HL-60/S4 treated with phorbol 12-myristate 13-acetate at 8.2 ng/mL for 4 days and 3 days (cell line): ENCODE measurements at regions not wholly inside any gene's neighbourhood (a gene's known extent, or its start where the extent isn't known, plus 50 kb on each side); places are given as distances from the start of the nearest gene placed in this dataset.

ENCODE experiments used
- in situ Hi-C: fragments of 300-500 bp; cut with MboI; formaldehyde crosslinking; loops from 2 replicates; pipeline ENCODE4 v1.15.0; 2022; ENCODE audit warnings: low sequenced_read_pairs

GRCh38 chr3:6518709-6519345 is 342.1 kb upstream of the GRM7 start:
- in situ Hi-C loops = no loop called here

DNA sequence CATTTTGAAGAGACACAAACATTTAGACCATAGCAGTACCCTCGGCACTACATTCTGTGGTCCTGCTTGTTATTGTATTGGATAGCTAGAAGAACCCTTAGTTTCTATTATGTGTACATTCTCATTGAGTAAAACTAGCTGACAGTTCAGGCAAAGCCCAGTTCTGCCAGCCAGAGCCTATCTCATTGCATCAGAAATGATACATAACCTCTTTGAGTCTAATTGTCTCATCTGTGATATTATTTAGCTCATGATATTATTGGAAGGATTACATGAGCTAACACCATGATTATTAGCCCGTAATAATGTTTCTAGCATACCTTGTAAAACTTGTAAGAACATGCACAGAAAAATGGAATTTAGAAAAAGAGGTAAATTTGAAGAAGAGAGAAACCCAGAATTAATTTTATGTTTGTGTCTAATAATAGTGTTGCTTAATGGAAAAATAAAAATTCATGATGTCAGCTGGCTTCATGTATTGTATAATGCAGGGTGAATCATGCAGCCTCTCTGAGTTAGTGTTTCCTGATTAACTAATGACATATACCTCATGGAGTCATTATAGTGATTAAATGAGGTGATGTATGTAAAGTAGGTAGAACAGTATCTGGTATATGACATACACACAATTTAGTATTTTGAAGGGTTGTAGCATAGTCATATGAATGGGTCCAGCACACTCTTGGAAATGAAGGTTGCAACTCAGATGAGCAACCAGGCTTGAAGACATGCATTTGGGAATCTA is 339.4 kb upstream of the GRM7 start:
- in situ Hi-C loops = no loop called here

DNA sequence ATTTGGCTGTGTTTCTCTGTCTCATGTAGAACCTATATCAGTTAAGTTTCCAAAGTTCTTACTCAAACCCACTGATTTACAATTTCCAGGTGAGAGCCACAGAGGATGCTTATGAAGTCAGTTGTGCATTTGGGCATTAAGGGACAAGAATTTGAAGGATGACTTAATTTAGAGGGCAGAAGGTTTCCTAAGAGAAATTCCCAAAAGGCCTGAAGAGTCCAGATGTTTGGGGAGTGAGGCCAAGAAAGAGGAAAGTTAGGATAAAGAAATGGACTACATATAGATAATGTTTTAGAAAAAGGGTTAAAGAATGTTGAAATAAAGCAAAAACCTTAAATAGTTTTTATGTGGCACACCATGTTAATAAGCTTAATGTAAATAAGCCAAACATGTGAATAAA is 338.7 kb upstream of the GRM7 start:
- in situ Hi-C loops = no loop called here

DNA sequence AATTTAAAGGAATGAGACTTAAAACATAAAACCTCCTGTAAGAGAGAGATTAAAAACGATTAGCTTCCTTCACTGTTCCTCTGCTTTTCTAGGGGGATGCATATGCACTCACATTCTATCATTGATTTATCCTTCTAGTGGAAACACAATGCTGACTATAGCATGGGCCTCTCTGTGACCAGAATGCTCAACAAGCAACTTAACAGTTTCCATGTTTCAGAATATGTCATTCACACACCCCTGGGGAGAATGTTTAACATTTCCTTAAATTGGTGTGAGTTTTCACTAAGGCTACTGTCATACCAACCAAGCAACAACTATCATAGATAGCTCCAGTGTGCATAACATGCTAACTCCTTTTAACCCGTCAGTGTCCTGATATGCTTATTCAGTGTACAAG is 337.9 kb upstream of the GRM7 start:
- in situ Hi-C loops = no loop called here

- in situ Hi-C loops = no loop called here
These were observed 336.4 kb upstream of the GRM7 start for GRCh38 chr3:6524479-6524878.

DNA sequence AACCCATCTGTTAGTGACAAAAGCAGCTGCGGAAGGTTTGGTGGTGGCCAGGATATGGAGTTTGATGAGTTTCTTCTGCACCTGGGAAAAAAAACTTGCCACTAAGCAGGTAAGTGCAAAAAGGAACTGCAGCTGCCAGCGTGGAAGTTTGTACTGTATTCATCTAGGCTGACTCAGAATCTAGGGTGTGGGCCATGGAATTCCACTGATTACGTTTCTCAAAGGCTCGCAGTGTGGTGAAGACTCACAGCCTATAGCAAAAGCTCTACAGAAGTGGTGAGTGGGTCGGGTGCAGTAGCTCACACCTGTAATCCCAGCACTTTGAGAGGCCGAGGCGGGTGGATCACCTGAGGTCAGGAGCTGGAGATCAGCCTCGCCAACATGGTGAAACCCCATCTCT is 334.6 kb upstream of the GRM7 start:
- in situ Hi-C loops = no loop called here

DNA sequence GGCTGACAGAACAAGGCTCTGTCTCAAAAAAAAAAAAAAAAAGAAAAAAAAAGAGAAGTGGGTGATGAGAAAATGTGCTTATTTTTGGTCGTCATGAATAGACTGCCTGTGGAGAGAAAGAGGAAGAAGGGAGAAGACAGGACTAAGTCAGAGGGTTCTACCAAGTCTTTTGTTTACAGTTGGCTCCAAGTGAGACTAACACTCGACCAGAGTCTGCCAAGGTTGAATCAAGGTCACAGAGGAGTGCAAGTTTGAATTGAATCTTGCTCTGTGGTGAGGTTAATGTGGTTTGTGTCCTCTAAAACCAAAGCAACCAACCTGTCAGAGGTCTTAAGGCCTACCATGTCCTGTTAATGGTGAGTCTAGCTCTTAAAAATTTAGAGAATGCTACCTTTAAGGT is 334.1 kb upstream of the GRM7 start:
- in situ Hi-C loops = no loop called here

GRCh38 chr3:6528951-6529350 is 332.0 kb upstream of the GRM7 start:
- in situ Hi-C loops = no loop called here

DNA sequence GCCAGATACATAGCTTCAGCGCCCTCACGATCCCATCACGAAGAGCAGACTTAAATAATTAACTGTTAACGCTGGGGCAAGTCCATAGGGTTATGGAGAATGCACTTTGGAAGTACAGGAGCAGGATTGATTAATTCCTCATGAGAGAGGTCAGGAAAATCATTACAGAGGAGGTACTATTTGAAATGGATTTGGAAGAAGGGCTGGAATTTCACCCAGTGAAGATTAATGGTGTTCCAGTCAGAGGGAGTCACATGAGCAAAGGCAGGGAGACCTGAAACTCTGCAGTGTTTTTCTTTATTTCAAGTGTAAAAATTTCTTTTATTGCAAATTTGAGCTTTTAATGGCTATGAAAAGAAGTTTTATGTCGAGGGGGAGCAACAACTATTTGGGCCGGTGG is 329.8 kb upstream of the GRM7 start:
- in situ Hi-C loops = no loop called here

DNA sequence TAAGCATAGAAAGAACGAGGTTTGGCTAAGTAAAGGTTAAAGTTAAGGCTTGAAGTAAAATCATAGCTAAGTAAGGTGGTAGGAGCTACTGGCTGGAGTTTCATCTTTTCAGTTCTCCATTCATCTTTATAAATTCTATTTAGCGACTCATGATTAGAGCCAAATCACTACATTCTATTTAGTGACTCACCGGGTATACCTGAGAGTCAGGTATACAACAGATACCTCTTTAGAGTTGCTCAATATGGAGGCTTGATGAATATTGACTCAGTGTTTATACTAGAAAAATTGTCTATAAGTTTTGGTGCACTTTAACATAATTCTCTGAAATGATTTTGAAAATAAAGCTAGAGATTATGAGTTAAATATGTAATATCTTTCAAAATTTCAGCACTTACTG is 328.8 kb upstream of the GRM7 start:
- in situ Hi-C loops = no loop called here

DNA sequence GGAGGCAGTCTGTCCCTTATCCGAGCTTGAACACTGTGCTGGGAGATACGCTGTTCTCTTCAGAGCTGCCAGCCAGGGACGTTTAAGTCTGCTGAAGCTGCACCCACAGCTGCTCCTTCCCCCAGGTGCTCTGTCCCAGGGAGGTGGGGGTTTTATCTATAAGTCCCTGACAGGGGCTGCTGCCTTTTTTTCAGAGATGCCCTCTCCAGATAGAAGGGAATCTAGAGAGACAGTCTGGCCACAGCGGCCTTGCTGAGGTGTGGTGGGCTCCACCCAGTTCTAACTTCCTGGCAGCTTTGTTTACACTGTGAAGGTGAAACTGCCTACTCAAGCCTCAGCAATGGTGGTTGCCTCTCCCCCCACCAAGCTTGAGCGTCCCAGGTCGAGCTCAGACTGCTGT is 319.9 kb upstream of the GRM7 start:
- in situ Hi-C loops = no loop called here

GRCh38 chr3:6542795-6543194 is 318.1 kb upstream of the GRM7 start:
- in situ Hi-C loops = no loop called here

DNA sequence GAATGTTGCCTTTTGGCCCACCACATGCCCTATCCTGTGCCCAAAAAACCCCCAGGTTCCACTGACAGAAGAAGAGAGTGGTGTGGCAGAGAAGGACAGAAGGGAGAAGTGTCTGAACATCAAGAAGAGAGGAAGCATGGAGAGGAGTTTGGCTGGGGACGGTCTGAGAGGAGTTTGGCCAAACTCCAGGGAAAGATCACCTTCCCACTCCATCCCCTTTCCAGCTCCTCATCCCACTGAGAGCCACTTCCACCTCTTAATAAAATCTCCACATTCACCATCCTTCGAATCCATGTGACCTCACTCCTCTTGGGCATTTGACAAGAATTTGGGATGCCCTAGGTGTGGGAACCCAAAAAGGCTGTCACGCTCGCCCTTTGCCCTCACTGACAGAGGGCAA is 311.6 kb upstream of the GRM7 start:
- in situ Hi-C loops = no loop called here

GRCh38 chr3:6551165-6551564 is 309.8 kb upstream of the GRM7 start:
- in situ Hi-C loops = no loop called here

DNA sequence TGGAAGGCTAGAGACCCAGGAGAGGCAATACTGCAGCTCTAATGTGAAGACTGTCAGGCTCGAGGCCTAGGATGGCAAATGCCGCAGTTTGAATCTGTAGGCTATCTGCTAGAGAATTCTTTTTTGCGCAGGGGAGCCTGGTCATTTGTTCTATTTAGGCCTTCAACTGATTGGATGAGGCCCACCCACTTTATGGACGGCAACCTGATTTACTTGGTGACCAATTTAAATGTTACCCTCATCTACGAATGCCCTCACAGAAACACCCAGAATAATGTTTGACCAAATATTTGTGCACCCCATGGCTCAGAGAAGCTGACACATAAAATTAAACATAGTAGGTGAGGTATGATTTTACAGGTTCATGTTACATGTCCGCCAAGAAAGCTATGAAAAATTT is 300.7 kb upstream of the GRM7 start:
- in situ Hi-C loops = no loop called here

GRCh38 chr3:6567241-6567640 is 293.7 kb upstream of the GRM7 start:
- in situ Hi-C loops = no loop called here

GRCh38 chr3:6568999-6569493 is 291.9 kb upstream of the GRM7 start:
- in situ Hi-C loops = no loop called here

GRCh38 chr3:6571448-6571847 is 289.5 kb upstream of the GRM7 start:
- in situ Hi-C loops = no loop called here

DNA sequence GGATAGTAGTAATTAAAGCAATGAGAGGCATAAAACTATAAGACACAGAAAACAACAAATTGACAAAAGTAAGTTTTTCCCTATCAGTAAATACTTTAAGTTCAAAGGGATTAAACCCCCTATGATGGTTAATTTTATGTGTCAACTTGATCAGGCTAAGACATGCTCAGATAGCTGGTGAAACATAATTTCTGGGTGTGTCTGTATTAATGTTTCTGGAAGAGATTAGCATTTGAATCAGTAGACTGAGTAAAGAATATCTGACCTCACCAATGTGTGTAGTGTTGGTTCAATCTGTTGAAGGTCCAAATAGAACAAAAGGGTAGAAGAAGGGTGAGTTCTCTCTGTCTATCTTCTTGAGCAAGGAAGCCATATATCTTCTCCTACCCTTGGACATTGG is 283.3 kb upstream of the GRM7 start:
- in situ Hi-C loops = no loop called here

DNA sequence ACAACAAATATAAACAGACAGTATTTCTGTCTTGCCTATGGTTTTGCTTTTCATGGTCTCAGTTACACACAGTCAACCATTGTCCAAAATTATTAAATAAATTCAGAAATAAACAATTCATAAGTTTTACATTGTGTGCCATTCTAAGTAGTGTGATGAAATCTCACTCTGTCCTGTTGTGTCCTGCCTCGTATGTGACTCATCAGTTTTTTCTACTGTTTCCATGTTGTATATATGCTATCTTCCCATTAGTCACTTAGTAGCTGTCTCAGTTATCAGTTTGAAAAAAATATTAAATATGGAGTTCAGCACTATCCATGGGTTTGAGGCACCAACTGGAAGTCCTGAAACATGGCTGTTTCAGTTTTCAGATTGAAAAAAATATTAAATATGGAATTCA is 282.4 kb upstream of the GRM7 start:
- in situ Hi-C loops = no loop called here

DNA sequence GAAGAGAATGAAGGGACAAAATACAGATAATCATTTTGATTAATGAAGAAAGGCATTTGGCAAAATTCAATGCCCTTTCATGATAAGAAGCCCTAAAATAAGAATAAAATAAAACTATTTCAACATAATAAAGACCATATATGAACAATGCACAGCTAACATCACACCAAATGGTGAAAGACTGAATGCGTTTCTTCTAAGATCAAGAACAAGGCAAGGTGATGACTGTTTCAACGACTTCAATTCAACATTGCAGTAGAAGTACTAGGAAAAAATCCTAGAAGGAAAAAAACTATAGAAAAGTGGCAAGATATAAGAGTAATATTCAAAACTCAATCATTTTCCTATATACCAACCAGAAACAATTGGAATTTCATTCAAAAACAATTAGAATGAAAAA is 280.1 kb upstream of the GRM7 start:
- in situ Hi-C loops = no loop called here

- in situ Hi-C loops = no loop called here
These were observed 275.6 kb upstream of the GRM7 start for GRCh38 chr3:6585360-6585759.

DNA sequence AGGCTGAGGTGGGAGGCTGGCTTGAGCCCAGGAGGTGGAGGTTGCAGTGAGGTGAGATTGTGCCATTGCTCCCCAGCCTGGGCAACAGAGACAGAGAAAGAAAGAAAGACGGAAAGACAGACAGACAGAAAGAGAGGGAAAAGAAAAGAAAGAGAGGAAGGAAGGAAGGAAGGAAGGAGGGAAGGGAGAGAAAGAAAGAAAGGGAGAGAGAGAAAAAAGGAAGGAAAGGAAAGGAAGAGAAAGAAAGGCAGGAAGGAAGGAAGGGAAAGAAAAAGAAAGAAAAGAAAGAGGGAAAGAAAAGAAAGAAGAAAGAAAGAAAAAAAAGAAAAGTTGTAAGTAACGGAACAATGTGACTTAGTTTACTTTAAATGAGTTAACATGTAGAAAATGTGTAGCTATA is 260.7 kb upstream of the GRM7 start:
- in situ Hi-C loops = no loop called here
